ENCODE measurements at regions not wholly inside any gene's neighbourhood (a gene's known extent, or its start where the extent isn't known, plus 50 kb on each side); places are given as distances from the start of the nearest gene placed in this dataset.
"Not testable (repeated sequence)": the region's sequence is repeated elsewhere in the genome, so short reads cannot be mapped to it uniquely, and the experiment has no call there.

GRCh38 chr11:98703779-98704556 lies 316.8 kb upstream of the CNTN5 start:
- no peak for DNase-seq (ENCODE audit: low read depth in 2 of 3, low spot score in 2 of 3)

GRCh38 chr11:98710026-98710425 lies 310.7 kb upstream of the CNTN5 start:
- no peak for DNase-seq (ENCODE audit: low read depth in 2 of 3, low spot score in 2 of 3)

- DNase-seq (ENCODE audit: low read depth in 2 of 3, low spot score in 2 of 3) = no peak
These were observed 309.8 kb upstream of the CNTN5 start for GRCh38 chr11:98710986-98711385.

- no peak for DNase-seq (ENCODE audit: low read depth in 2 of 3, low spot score in 2 of 3)
These were observed 299.8 kb upstream of the CNTN5 start for GRCh38 chr11:98720951-98721350.

- no peak for DNase-seq (ENCODE audit: low read depth in 2 of 3, low spot score in 2 of 3)
These were observed 295.3 kb upstream of the CNTN5 start for GRCh38 chr11:98725471-98725870.

- no peak for DNase-seq (ENCODE audit: low read depth in 2 of 3, low spot score in 2 of 3)
These were observed 292.3 kb upstream of the CNTN5 start for GRCh38 chr11:98728421-98728820.

GRCh38 chr11:98729118-98729517 lies 291.6 kb upstream of the CNTN5 start:
- DNase-seq (ENCODE audit: low read depth in 2 of 3, low spot score in 2 of 3) = no peak

GRCh38 chr11:98732947-98733346 lies 287.8 kb upstream of the CNTN5 start:
- no peak for DNase-seq (ENCODE audit: low read depth in 2 of 3, low spot score in 2 of 3)

- DNase-seq (ENCODE audit: low read depth in 2 of 3, low spot score in 2 of 3) = not testable (repeated sequence)
These were observed 287.4 kb upstream of the CNTN5 start for GRCh38 chr11:98733378-98733777.

GRCh38 chr11:98734686-98735085 lies 286.1 kb upstream of the CNTN5 start:
- no peak for DNase-seq (ENCODE audit: low read depth in 2 of 3, low spot score in 2 of 3)

- no peak for DNase-seq (ENCODE audit: low read depth in 2 of 3, low spot score in 2 of 3)
These were observed 283.9 kb upstream of the CNTN5 start for GRCh38 chr11:98736833-98737232.

GRCh38 chr11:98740321-98740720 lies 280.4 kb upstream of the CNTN5 start:
- no peak for DNase-seq (ENCODE audit: low read depth in 2 of 3, low spot score in 2 of 3)

- DNase-seq (ENCODE audit: low read depth in 2 of 3, low spot score in 2 of 3) = not testable (repeated sequence)
These were observed 257.3 kb upstream of the CNTN5 start for GRCh38 chr11:98763446-98763845.

- no peak for DNase-seq (ENCODE audit: low read depth in 2 of 3, low spot score in 2 of 3)
These were observed 253.8 kb upstream of the CNTN5 start for GRCh38 chr11:98766903-98767302.

- not testable (repeated sequence) for DNase-seq (ENCODE audit: low read depth in 2 of 3, low spot score in 2 of 3)
These were observed 250.7 kb upstream of the CNTN5 start for GRCh38 chr11:98770046-98770445.

- DNase-seq (ENCODE audit: low read depth in 2 of 3, low spot score in 2 of 3) = no peak
These were observed 249.0 kb upstream of the CNTN5 start for GRCh38 chr11:98771791-98772190.

- DNase-seq (ENCODE audit: low read depth in 2 of 3, low spot score in 2 of 3) = no peak
These were observed 247.9 kb upstream of the CNTN5 start for GRCh38 chr11:98772893-98773292.

GRCh38 chr11:98793276-98793675 lies 227.5 kb upstream of the CNTN5 start:
- DNase-seq (ENCODE audit: low read depth in 2 of 3, low spot score in 2 of 3) = no peak

GRCh38 chr11:98798333-98798732 lies 222.4 kb upstream of the CNTN5 start:
- DNase-seq (ENCODE audit: low read depth in 2 of 3, low spot score in 2 of 3) = no peak

GRCh38 chr11:98800696-98801095 lies 220.1 kb upstream of the CNTN5 start:
- no peak for DNase-seq (ENCODE audit: low read depth in 2 of 3, low spot score in 2 of 3)

GRCh38 chr11:98828986-98829708 lies 191.6 kb upstream of the CNTN5 start:
- no peak for DNase-seq (ENCODE audit: low read depth in 2 of 3, low spot score in 2 of 3)

- DNase-seq (ENCODE audit: low read depth in 2 of 3, low spot score in 2 of 3) = no peak
These were observed 190.8 kb upstream of the CNTN5 start for GRCh38 chr11:98829971-98830370.
